ENCODE measurements at regions not wholly inside any gene's neighbourhood (a gene's known extent, or its start where the extent isn't known, plus 50 kb on each side); places are given as distances from the start of the nearest gene placed in this dataset.

DNA sequence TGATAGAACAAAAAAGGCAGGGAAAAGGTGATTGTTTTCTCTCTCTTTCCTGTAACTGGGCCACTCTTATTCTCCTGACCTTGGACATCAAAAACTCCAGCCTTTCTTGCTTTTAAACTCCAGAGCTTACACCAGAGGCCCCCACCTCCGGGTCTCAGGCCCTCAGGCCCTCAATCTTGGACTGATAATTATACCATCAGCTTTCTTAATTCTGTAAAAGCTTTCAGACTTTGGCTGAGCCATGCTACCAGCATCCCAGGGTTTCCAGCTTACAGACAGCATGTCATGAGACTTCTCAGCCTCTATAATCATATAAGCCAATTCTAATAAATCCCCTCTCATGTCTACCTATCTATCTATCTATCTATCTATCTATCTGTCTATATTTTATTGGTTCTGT lies 137.7 kb downstream of the SNX18 start:
- TF ChIP-seq EZH2 (IDR thresholded peaks at IDR 0.05; ENCODE audit: low read depth, unreplicated experiment) (no peak), STAT1 (IDR thresholded peaks at IDR 0.05; ENCODE audit: unreplicated experiment) (no peak), EZH2phosphoT487 (IDR thresholded peaks at IDR 0.05; ENCODE audit: unreplicated experiment) (no peak), POLR2AphosphoS5 (IDR thresholded peaks at IDR 0.05; ENCODE audit: low read depth) (no peak), JUNB (IDR thresholded peaks at IDR 0.05; ENCODE audit: unreplicated experiment) (no peak), CREB1 (CRISPR knock-in tag; IDR thresholded peaks at IDR 0.05; ENCODE audit: low read depth) (no peak), ZNF331 (CRISPR knock-in tag; IDR thresholded peaks at IDR 0.05; ENCODE audit: low read depth) (no peak), NANOG (IDR thresholded peaks at IDR 0.05; ENCODE audit: borderline replicate concordance) (no peak)
- TF ChIP-seq, protein P1, sequence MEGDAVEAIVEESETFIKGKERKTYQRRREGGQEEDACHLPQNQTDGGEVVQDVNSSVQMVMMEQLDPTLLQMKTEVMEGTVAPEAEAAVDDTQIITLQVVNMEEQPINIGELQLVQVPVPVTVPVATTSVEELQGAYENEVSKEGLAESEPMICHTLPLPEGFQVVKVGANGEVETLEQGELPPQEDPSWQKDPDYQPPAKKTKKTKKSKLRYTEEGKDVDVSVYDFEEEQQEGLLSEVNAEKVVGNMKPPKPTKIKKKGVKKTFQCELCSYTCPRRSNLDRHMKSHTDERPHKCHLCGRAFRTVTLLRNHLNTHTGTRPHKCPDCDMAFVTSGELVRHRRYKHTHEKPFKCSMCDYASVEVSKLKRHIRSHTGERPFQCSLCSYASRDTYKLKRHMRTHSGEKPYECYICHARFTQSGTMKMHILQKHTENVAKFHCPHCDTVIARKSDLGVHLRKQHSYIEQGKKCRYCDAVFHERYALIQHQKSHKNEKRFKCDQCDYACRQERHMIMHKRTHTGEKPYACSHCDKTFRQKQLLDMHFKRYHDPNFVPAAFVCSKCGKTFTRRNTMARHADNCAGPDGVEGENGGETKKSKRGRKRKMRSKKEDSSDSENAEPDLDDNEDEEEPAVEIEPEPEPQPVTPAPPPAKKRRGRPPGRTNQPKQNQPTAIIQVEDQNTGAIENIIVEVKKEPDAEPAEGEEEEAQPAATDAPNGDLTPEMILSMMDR (conservative IDR thresholded peaks at IDR 0.05; ENCODE audit: low read depth in 2 of 2) = no peak
- TF ChIP-seq, protein P2, sequence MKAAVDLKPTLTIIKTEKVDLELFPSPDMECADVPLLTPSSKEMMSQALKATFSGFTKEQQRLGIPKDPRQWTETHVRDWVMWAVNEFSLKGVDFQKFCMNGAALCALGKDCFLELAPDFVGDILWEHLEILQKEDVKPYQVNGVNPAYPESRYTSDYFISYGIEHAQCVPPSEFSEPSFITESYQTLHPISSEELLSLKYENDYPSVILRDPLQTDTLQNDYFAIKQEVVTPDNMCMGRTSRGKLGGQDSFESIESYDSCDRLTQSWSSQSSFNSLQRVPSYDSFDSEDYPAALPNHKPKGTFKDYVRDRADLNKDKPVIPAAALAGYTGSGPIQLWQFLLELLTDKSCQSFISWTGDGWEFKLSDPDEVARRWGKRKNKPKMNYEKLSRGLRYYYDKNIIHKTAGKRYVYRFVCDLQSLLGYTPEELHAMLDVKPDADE (IDR thresholded peaks at IDR 0.05) = no peak
- TF ChIP-seq, protein P3, sequence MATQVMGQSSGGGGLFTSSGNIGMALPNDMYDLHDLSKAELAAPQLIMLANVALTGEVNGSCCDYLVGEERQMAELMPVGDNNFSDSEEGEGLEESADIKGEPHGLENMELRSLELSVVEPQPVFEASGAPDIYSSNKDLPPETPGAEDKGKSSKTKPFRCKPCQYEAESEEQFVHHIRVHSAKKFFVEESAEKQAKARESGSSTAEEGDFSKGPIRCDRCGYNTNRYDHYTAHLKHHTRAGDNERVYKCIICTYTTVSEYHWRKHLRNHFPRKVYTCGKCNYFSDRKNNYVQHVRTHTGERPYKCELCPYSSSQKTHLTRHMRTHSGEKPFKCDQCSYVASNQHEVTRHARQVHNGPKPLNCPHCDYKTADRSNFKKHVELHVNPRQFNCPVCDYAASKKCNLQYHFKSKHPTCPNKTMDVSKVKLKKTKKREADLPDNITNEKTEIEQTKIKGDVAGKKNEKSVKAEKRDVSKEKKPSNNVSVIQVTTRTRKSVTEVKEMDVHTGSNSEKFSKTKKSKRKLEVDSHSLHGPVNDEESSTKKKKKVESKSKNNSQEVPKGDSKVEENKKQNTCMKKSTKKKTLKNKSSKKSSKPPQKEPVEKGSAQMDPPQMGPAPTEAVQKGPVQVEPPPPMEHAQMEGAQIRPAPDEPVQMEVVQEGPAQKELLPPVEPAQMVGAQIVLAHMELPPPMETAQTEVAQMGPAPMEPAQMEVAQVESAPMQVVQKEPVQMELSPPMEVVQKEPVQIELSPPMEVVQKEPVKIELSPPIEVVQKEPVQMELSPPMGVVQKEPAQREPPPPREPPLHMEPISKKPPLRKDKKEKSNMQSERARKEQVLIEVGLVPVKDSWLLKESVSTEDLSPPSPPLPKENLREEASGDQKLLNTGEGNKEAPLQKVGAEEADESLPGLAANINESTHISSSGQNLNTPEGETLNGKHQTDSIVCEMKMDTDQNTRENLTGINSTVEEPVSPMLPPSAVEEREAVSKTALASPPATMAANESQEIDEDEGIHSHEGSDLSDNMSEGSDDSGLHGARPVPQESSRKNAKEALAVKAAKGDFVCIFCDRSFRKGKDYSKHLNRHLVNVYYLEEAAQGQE (IDR thresholded peaks at IDR 0.05; ENCODE audit: unreplicated experiment) = no peak

Data from GM23338 (cell line).